DMS79 (cell line): ENCODE measurements at regions not wholly inside any gene's neighbourhood (a gene's known extent, or its start where the extent isn't known, plus 50 kb on each side); places are given as distances from the start of the nearest gene placed in this dataset.
"Not testable (repeated sequence)": the region's sequence is repeated elsewhere in the genome, so short reads cannot be mapped to it uniquely, and the experiment has no call there.

ENCODE experiments used
- DNase-seq: peaks from one replicate; lab custom pipeline; 2025; lab: John Stamatoyannopoulos, UW

DNA sequence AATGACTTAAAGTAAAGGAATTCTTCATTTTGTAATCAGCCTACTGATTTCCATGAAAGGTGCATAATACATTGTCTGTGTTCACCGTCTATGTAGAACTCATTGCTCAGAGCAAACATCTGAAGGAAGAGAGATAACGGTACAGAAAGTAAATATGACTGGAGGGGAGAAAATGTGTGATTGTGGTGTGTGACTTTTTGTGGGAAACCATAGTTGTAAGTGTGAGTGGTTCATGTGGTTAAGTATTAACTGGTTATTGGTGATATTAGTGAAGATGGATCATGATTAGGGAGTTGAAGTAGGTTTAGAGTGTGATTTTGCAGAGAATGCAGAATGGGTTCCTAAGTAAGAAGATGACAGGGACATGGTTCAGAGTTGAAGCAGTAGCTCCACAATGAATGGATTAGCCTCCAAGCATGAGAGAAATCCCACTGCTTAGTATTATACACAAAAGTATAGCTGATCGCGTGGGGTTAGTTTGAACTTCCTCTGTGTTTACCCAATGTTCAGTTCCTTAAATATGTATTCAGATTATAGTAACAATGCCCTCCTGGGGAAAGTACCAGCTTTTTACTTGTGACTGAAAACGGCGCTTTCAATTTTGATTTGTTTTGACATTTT lies 368.9 kb downstream of the UTRN start:
- no peak for DNase-seq

- DNase-seq: no peak
Measured at GRCh38 chr6:144654506-144654905, 369.4 kb downstream of the UTRN start.

DNA sequence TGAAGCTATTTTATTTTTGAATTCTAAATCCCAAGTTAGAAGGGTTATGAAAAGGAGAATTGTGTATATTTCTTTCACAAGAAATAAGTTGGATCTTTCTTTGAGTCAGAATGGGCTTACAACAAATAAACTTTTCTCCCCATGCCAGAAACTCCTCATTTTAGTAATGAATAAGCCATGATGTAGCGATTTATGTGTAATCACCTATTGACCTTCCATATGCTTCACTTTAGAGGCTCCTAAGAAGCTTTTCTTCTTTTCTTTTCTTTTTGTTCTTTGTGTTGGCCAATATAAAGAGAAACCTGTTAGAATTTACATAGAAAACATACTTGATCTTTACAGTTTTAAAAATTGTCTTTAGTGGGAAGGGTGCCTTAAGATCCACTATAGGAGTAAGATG lies 370.2 kb downstream of the UTRN start:
- no peak for DNase-seq

DNA sequence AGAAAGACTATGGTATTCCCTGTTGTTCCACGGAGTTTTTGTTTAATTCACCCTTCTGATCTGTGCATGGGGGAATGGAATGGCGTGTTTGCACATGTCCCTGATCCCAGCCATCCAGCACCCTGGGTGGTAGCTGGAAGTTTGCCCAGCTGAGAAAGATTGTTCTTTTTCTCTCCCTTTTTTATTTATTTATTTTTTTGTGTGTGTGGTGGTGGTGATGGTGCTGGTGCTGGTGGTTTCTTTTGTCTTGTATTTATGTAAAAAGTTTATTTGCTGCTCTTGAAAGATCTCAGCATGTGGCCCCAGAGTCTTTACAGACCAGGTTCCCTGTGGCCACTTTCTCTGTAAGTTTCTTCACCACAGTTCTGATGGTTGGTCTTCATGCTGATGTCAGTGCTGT lies 372.6 kb downstream of the UTRN start:
- DNase-seq: no peak

GRCh38 chr6:144659202-144660182 lies 374.4 kb downstream of the UTRN start:
- DNase-seq: no peak

GRCh38 chr6:144660561-144661115 lies 375.5 kb downstream of the UTRN start:
- DNase-seq: no peak

GRCh38 chr6:144661116-144661806 lies 376.1 kb downstream of the UTRN start:
- DNase-seq: no peak

GRCh38 chr6:144662812-144663365 lies 377.8 kb downstream of the UTRN start:
- DNase-seq: no peak

- DNase-seq: no peak
Measured at GRCh38 chr6:144664281-144664680, 379.1 kb downstream of the UTRN start.

- no peak for DNase-seq
Measured at GRCh38 chr6:144664947-144665346, 379.8 kb downstream of the UTRN start.

DNA sequence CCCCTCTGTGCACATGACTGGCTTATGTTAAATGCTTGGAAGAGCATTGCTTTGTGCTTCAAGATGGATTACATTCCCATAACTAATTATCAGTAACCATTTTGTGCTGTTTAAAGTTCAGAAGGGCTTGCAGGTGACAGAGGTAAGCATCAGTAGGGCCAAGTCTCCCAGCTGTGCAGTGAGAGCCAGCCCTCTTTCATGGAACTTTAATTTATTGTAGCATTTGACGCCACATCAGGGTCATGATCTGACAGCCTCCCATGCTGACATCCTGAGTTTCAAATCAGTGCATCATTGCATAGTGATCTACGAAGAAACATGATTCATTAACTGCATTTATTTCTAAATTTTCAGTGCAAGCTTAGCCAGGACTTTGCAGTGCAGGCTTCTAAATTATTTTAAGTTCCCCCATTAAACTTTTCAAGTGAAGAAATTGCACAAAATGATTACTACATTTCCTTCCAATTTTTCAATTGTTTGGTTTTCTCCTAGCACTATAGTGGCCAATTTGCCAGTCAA lies 380.9 kb downstream of the UTRN start:
- no peak for DNase-seq

DNA sequence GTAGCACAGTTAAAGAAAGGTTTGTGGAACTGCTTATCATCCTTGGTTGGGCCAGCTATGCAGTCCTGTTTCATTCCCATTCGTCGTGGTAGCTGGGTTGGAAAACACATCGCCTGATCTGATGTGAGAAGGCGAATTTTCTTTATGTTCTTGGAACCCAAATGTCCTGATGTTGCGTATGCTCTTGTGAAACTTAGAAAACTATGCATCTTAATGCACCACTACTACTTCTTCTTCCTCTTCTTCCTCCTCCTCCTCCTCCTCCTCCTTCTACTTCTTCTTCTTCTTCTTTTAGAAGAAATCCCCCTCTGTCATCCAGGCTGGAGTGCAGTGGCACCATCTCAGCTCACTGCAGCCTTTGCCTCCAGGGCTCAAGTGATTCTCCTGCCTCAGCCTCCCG lies 381.6 kb downstream of the UTRN start:
- DNase-seq: no peak

DNA sequence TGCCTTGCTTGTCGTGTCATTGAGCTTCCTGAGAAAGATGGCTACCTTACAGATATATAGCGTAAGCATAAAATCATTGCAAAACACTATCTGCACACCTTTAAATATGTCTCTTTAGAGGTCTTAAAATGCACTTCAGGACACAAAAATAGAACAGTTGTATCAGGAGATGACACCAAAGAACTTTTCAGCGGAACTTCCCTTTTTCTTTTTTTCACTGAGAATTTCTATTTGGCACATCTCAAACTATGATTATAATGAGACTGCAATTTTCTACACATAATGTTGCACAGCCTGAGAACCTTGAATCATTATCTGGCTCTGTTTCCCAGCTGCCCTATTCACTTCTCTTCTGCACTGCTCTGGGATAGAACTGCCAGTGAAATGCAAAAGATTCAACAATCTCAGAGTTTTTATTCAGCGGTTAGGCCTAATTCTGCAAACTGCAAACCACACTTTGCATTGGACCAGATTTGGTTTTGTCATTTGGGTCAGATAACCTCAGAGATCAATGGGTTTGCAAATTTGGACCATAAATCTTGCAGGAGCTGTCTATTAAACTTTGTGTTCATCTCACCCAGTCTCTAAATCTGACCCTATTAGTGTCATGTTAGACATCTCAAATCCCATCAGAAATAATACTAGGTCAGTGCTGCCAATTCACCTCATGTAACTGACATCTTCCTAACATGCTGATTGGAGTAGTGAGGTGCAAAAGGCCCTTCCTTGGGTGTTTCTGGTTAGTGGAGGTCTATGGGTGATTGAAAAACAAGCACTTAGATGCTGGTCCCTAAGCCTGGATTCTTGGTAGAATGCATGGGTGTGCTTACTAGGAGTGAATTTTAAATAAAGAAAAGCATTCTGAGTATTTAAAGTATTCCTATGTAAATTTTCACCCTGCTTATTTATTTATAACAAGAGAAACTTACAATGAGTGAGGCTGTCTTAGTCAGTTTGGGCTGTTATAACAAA lies 382.7 kb downstream of the UTRN start:
- no peak for DNase-seq

GRCh38 chr6:144670259-144670658 lies 385.1 kb downstream of the UTRN start:
- not testable (repeated sequence) for DNase-seq

DNA sequence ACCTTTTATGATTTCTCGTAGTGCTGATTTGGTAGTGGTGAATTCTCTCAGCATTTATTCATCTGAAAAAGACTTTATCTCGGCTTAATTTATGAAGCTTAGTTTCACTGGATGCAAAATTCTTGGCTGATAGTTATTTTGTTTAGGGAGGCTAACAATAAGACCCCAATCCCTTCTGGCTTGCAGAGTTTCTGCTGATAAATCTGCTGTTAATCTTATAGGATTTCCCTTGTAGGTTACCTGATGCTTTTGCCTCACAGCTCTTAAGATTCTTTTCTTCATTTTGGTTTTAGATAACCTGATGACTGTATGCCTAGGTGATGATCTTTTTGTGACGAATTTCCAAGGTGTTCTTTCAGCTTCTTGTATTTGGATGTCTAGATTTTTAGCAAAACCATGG lies 388.7 kb downstream of the UTRN start:
- no peak for DNase-seq

GRCh38 chr6:144675231-144675861 lies 390.2 kb downstream of the UTRN start:
- no peak for DNase-seq

- DNase-seq: not testable (repeated sequence)
Measured at GRCh38 chr6:144676310-144676709, 391.2 kb downstream of the UTRN start.

DNA sequence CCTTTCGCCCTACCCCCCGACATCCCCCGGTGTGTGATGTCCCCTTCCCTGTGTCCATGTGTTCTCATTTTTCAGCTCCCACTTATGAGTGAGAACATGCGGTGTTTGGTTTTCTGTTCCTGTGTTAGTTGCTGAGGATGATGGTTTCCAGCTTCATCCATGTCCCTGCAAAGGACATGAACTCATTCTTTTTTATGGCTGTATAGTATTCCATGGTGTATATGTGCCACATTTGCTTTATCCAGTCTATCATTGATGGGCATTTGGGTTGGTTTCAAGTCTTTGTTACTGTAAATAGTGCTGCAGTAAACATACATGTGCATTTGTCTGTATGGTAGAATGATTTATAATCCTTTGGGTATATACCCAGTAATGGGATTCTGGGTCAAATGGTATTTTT lies 392.1 kb downstream of the UTRN start:
- DNase-seq: not testable (repeated sequence)

DNA sequence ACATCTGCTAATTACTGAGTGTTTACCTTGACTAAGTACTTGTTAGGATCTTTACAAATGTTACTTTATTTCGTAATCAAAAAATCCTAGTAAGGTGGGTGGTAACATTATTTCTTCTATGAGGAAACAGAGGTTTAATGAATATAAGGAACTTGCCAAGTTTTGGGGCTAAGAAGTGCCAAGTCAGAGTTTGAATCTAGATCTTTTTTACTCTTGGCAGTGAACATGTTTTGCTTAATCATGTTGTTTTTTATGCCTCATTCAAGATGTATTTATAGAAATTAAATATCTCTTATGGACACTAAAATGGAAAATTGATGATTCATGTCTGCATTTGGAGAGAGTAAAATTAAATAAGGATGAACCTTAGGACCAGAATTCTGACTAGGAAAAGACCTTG lies 393.7 kb downstream of the UTRN start:
- no peak for DNase-seq

- no peak for DNase-seq
Measured at GRCh38 chr6:144681334-144681733, 396.2 kb downstream of the UTRN start.
